HUES48 (cell line): ENCODE measurements at regions not wholly inside any gene's neighbourhood (a gene's known extent, or its start where the extent isn't known, plus 50 kb on each side); places are given as distances from the start of the nearest gene placed in this dataset.

Experiments
- H3K27ac ChIP-seq: one replicate; pipeline ENCODE4 v1.7.0; 2013; ENCODE audit warnings: low read depth, low read length, inconsistent platforms
- H3K27me3 ChIP-seq: 2 replicates; pipeline ENCODE4 v1.6.1; 2013; ENCODE audit warnings: mild to moderate bottlenecking, low read length; ENCODE audit not compliant: control insufficient read depth, insufficient read depth
- H3K36me3 ChIP-seq: 2 replicates; pipeline ENCODE4 v1.6.1; 2013; ENCODE audit warnings: low read length; ENCODE audit not compliant: control insufficient read depth, insufficient read depth
- H3K4me1 ChIP-seq: 2 replicates; pipeline ENCODE4 v1.6.1; 2013; ENCODE audit warnings: mild to moderate bottlenecking, low read length; ENCODE audit not compliant: control insufficient read depth, insufficient read depth
- H3K4me3 ChIP-seq: 2 replicates; pipeline ENCODE4 v1.5.1; 2013; ENCODE audit warnings: mild to moderate bottlenecking, low read depth, low read length
- H3K9ac ChIP-seq: 2 replicates; pipeline ENCODE4 v1.6.1; 2013; ENCODE audit warnings: mild to moderate bottlenecking, low read depth, low read length, moderate library complexity
- H3K9me3 ChIP-seq: 2 replicates; pipeline ENCODE4 v1.6.1; 2013; ENCODE audit warnings: low read length; ENCODE audit not compliant: control insufficient read depth, insufficient read depth

- H3K27ac ChIP-seq: no peak overlapping the region
- peaks cover 41% of the 10 kb centered on the region for H3K4me1 ChIP-seq
- no peaks in the 10 kb centered on the region for H3K36me3 ChIP-seq
- no peak overlapping the region for H3K9ac ChIP-seq
- H3K27me3 ChIP-seq: peaks cover 92% of the 10 kb centered on the region
- H3K4me3 ChIP-seq: peak overlapping the region; percentile 59
- H3K9me3 ChIP-seq: no peaks in the 10 kb centered on the region
These were observed 92.1 kb downstream of the PRKAB2 start for GRCh38 chr1:147080006-147080661.

DNA sequence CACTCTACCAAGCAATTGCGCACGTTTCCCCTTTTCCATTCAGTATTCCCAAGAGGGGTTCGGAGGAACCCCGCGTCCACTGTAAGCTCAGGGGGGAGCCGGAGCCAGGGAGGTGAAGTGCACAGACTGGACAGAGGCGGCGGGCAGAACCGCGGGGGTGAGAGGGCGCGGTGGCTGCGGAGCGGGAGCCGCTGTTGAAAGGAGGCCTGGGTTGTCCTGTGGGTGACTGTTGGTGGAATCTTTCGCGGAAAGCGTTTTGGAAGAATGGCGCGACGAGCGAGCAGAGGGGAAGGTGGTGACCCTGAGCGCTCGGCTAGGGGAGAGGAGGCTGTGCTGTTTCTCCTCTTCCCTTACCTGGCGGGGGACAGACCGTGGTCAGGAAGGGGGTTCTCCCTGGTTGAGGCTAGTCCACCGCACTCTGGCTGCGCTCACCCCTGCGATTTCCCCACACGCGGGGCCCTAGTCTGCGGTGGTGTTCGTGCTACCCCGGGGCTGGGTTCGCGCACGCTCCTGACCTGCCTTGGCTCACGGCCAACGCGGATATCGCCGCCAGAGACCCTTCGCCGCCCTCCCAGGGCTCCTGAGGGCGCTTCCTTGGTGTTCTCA is 92.8 kb downstream of the PRKAB2 start:
- peak overlapping the region; percentile 59 for H3K4me3 ChIP-seq
- peaks cover 41% of the 10 kb centered on the region for H3K4me1 ChIP-seq
- no peaks in the 10 kb centered on the region for H3K9me3 ChIP-seq
- no peak overlapping the region for H3K27ac ChIP-seq
- no peak overlapping the region for H3K9ac ChIP-seq
- no peaks in the 10 kb centered on the region for H3K36me3 ChIP-seq
- H3K27me3 ChIP-seq: peaks cover 98% of the 10 kb centered on the region

DNA sequence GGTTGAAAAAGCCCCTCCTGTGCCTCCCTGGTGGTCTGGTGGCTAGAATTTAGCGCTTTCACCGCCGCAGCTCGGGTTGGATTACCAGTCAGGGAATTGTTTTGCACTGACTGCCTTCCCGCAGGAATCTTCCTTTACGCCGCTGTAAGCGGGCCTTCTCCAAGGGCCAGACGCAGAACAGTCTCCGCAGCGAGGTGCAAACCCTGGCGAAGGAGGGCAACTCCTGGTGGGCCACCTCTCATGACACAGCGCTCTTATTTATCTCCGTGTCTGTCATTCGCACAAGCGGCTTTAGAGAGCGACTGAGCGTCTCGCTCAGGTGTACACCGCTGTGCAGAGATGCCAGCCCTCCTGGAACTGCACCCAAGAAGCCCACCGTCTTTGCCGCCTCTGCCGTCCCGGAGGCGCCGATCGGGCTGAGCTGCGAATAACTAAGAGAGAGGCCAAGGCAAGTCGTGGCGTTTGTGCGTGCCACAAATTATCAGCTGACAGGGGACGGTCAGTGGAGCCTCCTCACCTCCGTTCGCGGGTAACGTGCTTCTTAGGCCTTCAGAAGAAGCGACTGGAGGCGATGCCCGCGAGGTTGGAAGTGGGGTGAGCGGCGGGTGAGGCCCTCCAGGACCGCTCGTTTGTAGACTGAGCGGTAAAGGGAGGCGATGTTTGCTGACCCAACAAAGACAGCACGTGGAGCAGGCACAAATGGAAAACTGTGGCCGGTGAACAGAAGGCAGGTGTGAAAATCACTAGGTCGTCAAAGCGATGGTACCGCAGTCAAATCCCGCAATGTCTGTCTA is 93.5 kb downstream of the PRKAB2 start:
- H3K4me1 ChIP-seq: peaks cover 39% of the 10 kb centered on the region
- no peak overlapping the region for H3K27ac ChIP-seq
- no peaks in the 10 kb centered on the region for H3K36me3 ChIP-seq
- no peak overlapping the region for H3K9ac ChIP-seq
- H3K4me3 ChIP-seq: peak overlapping the region; percentile 59
- H3K9me3 ChIP-seq: no peaks in the 10 kb centered on the region
- peaks cover 100% of the 10 kb centered on the region for H3K27me3 ChIP-seq

GRCh38 chr1:147077936-147078605 is 94.2 kb downstream of the PRKAB2 start:
- H3K27me3 ChIP-seq: peaks cover 100% of the 10 kb centered on the region
- no peak overlapping the region for H3K27ac ChIP-seq
- H3K36me3 ChIP-seq: no peaks in the 10 kb centered on the region
- H3K9ac ChIP-seq: no peak overlapping the region
- H3K9me3 ChIP-seq: no peaks in the 10 kb centered on the region
- H3K4me3 ChIP-seq: peak overlapping the region; percentile 53
- peaks cover 37% of the 10 kb centered on the region for H3K4me1 ChIP-seq

- Histone ChIP-seq H3K9ac (no peak overlapping the region), H3K4me1 (peaks cover 37% of the 10 kb centered on the region), H3K27me3 (peaks cover 100% of the 10 kb centered on the region), H3K9me3 (no peaks in the 10 kb centered on the region), H3K27ac (no peak overlapping the region), H3K36me3 (no peaks in the 10 kb centered on the region), H3K4me3 (peak overlapping the region; percentile 53)
These were observed 94.7 kb downstream of the PRKAB2 start for GRCh38 chr1:147077523-147077922.

GRCh38 chr1:147077081-147077480 is 95.2 kb downstream of the PRKAB2 start:
- Histone ChIP-seq H3K9me3 (no peaks in the 10 kb centered on the region), H3K27me3 (peaks cover 100% of the 10 kb centered on the region), H3K4me3 (no peak overlapping the region), H3K27ac (no peak overlapping the region), H3K9ac (no peak overlapping the region), H3K4me1 (peaks cover 37% of the 10 kb centered on the region), H3K36me3 (no peaks in the 10 kb centered on the region)

DNA sequence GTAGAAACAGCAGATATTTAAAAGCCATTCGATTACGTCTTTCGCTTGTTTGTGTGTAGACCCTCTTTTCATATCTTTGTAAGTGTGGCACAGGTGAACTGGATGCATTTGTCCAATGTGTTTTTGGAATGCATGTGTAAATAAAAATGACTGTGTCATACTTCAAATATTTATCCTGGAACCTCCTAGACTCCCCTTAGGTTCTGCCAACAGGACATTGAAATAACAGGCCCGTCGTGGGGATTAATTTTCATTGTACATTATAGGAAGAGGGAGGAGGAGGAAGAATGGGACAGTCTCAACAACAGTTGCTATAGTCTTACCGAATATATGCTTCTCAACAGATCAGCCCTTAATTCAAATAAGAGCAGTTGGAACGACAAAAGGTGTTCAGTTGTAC is 95.8 kb downstream of the PRKAB2 start:
- Histone ChIP-seq H3K27ac (no peak overlapping the region), H3K9ac (no peak overlapping the region), H3K9me3 (no peaks in the 10 kb centered on the region), H3K4me1 (peaks cover 37% of the 10 kb centered on the region), H3K36me3 (no peaks in the 10 kb centered on the region), H3K4me3 (no peak overlapping the region), H3K27me3 (peaks cover 100% of the 10 kb centered on the region)

DNA sequence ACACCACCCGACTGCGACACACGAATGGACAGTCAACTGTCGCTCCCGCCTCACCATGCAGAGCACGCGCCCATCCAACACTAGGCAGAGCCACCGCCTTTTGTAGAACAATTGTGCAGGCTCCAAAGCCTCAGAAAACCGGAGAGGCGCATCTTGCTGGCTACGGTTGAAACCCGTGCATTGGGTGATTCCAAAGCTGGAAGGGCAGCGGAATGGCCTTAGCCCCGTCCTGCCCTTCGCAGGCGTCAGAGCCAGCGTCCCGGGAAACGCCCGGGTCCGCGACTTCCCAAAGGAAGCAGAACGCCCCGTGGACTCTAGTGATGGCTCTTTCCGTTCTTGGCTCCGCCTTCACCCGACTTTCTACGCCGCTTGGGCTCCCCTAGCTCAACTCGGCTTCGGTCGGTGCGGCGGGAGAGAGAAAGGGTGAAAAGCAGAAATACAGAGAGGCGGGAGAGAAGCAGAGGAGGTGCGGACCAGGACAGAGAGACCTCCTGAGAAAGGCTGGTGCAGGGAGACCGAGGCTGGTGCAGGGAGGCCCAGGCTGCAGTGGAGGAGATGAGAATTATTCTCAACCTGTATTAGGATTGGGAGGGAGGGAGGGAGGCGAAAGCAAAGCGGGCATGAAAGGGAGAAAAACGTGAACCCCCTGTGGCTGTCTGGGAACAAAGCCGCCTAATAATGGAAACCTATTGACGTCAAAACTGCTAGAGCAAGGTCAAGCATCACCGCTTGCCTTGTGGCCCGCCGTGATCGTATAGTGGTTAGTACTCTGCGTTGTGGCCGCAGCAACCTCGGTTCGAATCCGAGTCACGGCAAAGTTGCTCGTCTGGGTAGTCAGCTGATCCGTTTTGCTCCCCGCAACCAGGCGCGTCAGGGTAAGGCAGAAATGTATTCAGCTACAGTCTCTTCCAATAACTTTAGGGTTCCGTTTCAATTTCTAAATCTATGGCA is 99.5 kb downstream of the PRKAB2 start:
- H3K36me3 ChIP-seq: no peaks in the 10 kb centered on the region
- no peak overlapping the region for H3K27ac ChIP-seq
- peak overlapping the region; percentile 37 for H3K9ac ChIP-seq
- peak overlapping the region; percentile 60 for H3K4me3 ChIP-seq
- H3K27me3 ChIP-seq: peaks cover 78% of the 10 kb centered on the region
- H3K9me3 ChIP-seq: no peaks in the 10 kb centered on the region
- H3K4me1 ChIP-seq: 0 out of 2 replicates have a peak, but pooled peaks cover 1% of the 10 kb centered on the region

GRCh38 chr1:147071142-147071541 is 101.1 kb downstream of the PRKAB2 start:
- no peak overlapping the region for H3K27ac ChIP-seq
- H3K4me3 ChIP-seq: no peak overlapping the region
- H3K4me1 ChIP-seq: no peaks in the 10 kb centered on the region
- no peak overlapping the region for H3K9ac ChIP-seq
- no peaks in the 10 kb centered on the region for H3K36me3 ChIP-seq
- H3K9me3 ChIP-seq: no peaks in the 10 kb centered on the region
- peaks cover 61% of the 10 kb centered on the region for H3K27me3 ChIP-seq

DNA sequence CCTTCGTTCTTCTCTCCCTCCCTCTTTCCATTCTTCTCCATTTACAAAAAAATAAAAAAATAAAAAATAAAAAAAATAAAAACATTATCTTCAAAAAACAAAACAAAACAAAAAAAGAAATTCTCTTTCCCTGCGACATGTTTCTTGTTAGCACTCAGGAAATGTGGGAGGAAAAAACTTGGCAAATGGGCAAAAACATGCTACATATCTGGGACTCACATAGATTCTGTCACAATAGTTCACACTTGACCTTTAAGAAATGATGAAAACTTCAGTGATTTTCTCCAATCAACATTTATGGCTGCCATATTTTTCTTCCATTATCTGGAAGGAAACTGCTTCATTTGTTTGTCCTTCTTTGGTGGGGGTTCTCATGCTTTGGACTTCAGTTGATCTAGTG is 109.3 kb downstream of the PRKAB2 start:
- Histone ChIP-seq H3K27me3 (no peaks in the 10 kb centered on the region), H3K9me3 (peaks cover 12% of the 10 kb centered on the region), H3K4me1 (no peaks in the 10 kb centered on the region), H3K27ac (no peak overlapping the region), H3K4me3 (no peak overlapping the region), H3K9ac (no peak overlapping the region), H3K36me3 (no peaks in the 10 kb centered on the region)
